ENCODE measurements at regions not wholly inside any gene's neighbourhood (a gene's known extent, or its start where the extent isn't known, plus 50 kb on each side); places are given as distances from the start of the nearest gene placed in this dataset.

DNA sequence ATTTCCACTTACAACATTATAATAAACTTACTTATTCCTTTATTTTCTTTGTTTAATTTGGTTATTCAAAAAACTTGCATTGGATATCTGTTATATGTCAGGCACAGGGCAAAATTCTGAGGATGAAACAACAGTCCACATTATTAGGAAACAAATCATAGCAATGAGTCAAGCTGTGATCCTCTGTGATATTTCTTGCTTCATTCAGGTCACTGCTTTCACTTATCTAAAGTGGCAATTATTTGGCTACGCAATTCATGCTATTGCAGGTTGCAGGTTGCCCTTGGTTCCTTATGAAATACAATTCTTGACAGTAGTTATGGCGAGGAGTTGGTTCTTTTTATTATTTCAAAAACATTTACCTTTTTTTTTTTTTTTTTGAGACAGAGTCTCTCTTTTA, 66.4 kb upstream of the CNTN6 start:
- H3K4me3 ChIP-seq (ENCODE audit: low read depth, low read length) = no peak overlapping the region
- TF ChIP-seq, protein P1, sequence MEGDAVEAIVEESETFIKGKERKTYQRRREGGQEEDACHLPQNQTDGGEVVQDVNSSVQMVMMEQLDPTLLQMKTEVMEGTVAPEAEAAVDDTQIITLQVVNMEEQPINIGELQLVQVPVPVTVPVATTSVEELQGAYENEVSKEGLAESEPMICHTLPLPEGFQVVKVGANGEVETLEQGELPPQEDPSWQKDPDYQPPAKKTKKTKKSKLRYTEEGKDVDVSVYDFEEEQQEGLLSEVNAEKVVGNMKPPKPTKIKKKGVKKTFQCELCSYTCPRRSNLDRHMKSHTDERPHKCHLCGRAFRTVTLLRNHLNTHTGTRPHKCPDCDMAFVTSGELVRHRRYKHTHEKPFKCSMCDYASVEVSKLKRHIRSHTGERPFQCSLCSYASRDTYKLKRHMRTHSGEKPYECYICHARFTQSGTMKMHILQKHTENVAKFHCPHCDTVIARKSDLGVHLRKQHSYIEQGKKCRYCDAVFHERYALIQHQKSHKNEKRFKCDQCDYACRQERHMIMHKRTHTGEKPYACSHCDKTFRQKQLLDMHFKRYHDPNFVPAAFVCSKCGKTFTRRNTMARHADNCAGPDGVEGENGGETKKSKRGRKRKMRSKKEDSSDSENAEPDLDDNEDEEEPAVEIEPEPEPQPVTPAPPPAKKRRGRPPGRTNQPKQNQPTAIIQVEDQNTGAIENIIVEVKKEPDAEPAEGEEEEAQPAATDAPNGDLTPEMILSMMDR (IDR thresholded peaks at IDR 0.05; ENCODE audit: low read depth, low read length) = no peak

DNA sequence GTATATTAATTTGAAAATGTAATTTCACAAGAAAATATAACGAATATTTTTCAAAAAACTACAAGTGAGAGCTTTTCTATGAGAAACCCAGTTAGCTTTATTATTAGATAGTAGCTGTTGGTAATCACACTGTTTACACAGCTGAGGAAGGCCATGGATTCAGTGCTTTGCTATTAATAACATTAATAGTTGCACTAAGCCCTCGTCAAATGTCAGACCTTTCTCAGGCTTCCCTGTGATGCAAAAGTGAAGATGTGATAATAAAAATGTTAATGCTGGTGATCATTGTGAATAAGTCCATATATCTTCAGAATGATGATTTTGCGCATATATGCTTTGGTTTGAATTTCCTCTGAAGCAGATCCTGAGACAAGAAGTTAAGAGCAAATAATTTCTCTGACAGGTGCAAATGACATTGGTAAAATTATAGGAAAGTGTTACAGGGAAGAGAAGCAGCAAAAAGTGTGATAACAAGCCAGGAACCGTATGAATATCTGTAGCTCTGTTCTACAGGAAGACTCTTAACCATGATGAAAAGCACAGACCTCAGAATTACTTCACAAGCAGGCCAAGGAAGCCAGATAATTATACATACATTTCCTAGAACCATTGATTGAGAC, 56.5 kb upstream of the CNTN6 start:
- TF ChIP-seq, protein P1 (IDR thresholded peaks at IDR 0.05; ENCODE audit: low read depth, low read length) = no peak
- no peak overlapping the region for H3K4me3 ChIP-seq (ENCODE audit: low read depth, low read length)

DNA sequence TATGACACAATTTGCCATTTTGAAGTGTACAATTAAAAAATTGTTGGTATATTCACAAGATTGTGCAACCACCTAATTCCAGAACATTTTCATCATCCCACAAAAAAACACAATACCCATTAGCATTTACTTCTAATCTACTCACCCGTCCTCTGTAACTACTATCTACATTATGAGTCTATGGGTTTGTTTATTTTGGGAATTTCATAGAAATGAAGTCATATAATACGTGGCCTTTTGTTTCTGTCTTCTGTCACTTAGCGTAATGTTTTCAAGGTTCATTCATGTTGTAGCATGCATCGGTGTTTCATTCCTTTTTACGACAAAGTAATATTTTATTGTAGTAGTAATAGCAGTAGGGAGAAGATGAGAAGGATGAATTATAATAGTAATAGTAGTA, 55.2 kb upstream of the CNTN6 start:
- no peak overlapping the region for H3K4me3 ChIP-seq (ENCODE audit: low read depth, low read length)
- TF ChIP-seq, protein P1 (IDR thresholded peaks at IDR 0.05; ENCODE audit: low read depth, low read length) = no peak
